ENCODE measurements at regions not wholly inside any gene's neighbourhood (a gene's known extent, or its start where the extent isn't known, plus 50 kb on each side); places are given as distances from the start of the nearest gene placed in this dataset.
A peak's percentile ranks its signal among the peaks of the same experiment; 100 is the strongest.

DNA sequence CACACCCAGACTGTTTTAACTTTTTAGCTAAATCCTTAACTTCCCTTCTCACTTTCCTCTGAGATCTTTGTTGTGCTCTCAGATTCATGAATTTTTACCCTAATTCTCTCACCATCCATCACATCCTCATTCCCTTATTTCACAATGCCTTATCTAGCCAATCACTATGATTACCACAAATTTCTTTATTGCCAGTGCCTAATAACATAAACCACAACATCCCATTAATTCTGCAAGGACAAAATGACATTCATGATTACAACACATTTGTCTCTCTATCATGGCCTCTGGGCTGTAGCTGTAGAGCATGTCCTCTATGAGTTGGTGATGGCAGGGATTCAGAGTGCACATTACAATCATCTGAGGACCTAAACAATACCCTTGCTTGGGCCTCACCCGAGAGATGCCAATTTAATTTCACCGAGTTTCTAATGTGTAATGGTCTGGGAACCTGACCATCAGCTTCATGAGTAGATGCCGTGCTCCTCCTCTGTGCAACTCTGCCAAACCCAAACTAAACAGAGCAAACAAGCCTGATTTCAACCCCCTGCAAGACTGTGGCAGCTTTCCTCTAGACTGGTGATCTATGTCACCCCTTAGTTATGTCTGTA lies 99.3 kb downstream of the SPTSSA start:
- peaks cover 0 to 10% (median 3%) of the 10 kb centered on the region in 3 donors for H3K27me3 Mint-ChIP-seq (ENCODE audit: low read depth in 3 of 3)
- no peak overlapping the region for H3K27ac Mint-ChIP-seq
- peaks cover 0 to 4% (median 0%) of the 10 kb centered on the region in 3 donors for H3K36me3 Mint-ChIP-seq
- H3K4me1 Mint-ChIP-seq: no peaks in the 10 kb centered on the region
- H3K9me3 Mint-ChIP-seq: no peaks in the 10 kb centered on the region
- no peak overlapping the region for H3K4me3 Mint-ChIP-seq
- DNase-seq: no peak

DNA sequence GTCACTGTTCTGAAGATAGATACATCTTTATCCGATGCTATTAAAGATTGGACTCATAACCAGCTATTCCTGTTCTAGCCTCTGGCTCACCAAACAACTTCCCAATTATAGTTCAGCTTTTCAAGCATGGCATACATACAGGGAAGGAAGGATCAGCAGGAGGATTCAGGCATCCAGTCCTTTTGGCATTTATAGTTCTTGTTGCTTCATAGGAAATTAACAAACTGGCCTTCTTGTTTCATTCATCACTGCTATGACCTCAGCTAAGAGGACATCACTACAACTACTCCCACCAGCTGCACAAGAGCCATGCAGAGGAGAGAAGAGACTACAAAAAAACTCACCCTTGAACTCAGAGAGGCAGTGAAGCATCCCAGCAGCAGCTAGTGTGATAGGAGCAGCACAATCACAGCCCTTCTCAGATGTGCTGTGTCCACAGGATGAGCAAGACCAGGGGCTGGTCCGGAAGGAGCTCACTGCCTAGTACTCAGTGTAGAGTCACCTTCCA lies 100.5 kb downstream of the SPTSSA start:
- Mint-ChIP-seq H3K4me1 (no peaks in the 10 kb centered on the region), H3K27ac (no peak overlapping the region), H3K36me3 (peaks cover 0 to 4% (median 0%) of the 10 kb centered on the region in 3 donors), H3K4me3 (no peak overlapping the region), H3K27me3 (ENCODE audit: low read depth in 3 of 3) (peaks cover 0 to 10% (median 3%) of the 10 kb centered on the region in 3 donors), H3K9me3 (no peaks in the 10 kb centered on the region)
- no peak for DNase-seq

DNA sequence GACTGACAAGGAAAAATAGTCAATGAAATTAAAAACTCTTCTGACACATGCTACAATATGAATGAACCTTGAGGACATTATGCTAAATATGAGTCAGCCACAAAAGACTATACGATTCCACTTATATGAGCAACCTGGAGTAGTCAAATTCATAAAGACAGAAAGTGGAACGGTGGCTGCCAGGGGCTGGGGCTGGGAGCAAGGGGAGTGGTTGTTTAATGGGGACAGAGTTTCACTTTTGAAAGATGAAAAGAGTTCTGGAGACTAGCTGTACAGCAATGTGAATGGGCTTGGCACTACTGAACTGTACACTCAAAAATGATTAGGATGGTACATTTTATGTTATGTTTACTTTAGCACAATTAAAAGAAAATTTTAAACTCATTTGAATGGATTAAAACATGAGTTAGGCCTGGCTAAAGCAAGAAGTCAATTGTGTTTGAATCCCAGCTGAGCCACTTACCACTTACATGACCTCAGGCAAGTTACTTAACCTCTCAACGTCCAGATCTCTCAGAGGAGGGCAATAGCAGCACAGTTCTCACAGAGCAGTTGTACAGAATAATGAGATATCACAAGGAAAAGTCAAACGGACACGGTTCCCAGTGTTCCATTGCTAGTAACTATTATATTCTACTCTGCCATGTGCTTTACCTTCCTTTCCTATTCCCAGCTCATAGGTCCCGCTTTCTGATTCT lies 102.5 kb downstream of the SPTSSA start:
- peak overlapping the region in 1 of 6 donors; percentile 9 for H3K27ac Mint-ChIP-seq
- no peak overlapping the region for H3K4me3 Mint-ChIP-seq
- no peak for DNase-seq
- H3K36me3 Mint-ChIP-seq: peaks cover 0 to 4% (median 0%) of the 10 kb centered on the region in 3 donors
- H3K27me3 Mint-ChIP-seq (ENCODE audit: low read depth in 3 of 3): peaks cover 0 to 10% (median 3%) of the 10 kb centered on the region in 3 donors
- H3K4me1 Mint-ChIP-seq: no peaks in the 10 kb centered on the region
- H3K9me3 Mint-ChIP-seq: no peaks in the 10 kb centered on the region

DNA sequence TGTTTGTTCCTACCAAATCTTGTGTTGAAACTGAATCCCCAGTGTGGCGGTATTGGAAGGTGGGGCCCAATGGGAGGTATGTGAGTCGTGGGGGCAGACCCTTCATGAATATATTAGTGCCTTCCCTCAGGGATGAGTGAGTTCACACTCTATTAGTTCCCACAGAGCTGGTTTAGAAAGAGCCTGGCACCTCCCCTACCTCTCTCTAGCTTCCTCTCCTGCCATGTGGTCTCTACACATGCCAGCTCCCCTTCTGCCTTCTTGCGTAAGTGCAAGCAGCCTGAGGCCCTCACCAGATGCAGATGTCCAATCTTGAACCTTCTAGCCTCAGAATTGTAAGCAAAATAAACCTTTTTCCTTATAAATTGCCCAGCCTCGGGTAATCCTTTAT lies 105.8 kb downstream of the SPTSSA start:
- Mint-ChIP-seq H3K4me3 (no peak overlapping the region), H3K4me1 (no peaks in the 10 kb centered on the region), H3K27ac (no peak overlapping the region), H3K36me3 (no peaks in the 10 kb centered on the region), H3K27me3 (ENCODE audit: low read depth in 3 of 3) (no peaks in the 10 kb centered on the region), H3K9me3 (no peaks in the 10 kb centered on the region)
- DNase-seq: no peak

DNA sequence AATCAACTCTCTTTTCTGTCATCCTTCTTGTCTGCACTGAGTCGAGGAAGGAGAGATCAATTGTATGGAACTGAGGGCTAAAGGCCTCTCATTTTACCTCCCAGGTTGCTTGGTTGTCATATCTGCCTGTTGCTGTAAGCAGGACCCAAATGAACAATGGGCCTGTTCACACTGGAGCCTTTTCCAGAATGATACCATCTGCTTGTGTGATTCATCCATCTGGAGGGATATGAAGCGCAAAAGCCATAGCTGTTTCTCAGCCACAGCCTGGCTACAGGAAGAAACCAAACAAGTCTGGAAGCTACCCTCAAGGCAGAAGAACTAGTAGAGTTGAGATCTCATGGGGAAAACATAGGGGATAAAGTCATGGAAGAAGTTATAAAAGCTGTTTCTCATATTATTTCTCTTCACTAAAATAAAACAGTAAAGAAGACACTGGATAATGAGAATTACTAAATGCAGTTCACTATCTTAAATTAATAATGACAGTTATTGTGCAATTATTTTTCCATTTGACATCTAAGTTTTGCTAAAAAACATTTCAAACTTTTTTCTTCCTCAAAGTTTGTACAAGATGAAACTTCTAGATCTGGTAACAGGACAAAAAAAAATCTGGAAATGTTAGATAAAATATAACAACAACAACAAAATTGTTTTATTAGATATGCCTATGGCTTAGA lies 106.3 kb downstream of the SPTSSA start:
- Mint-ChIP-seq H3K4me1 (no peaks in the 10 kb centered on the region), H3K36me3 (no peaks in the 10 kb centered on the region)

DNA sequence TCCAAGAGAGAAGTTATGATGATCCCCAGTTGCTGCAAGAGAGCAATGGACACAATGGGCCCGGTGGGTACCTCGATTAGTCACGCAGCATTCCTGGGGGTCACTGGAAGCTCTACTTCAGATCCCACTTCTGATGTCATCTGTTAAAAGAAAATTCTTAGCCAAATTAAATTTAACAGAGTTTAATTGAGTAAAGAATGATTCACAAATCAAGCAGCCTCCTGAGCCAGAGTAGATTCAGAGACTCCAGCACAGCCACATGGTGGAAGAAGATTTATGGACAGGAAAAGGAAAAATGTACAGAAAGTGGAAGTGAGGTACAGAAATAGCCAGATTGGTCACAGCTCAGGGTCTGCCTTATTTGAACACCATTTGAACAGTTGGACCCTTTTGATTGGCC lies 107.5 kb downstream of the SPTSSA start:
- no peaks in the 10 kb centered on the region for H3K36me3 Mint-ChIP-seq
- no peak for DNase-seq
- no peaks in the 10 kb centered on the region for H3K4me1 Mint-ChIP-seq
- H3K4me3 Mint-ChIP-seq: no peak overlapping the region
- no peaks in the 10 kb centered on the region for H3K27me3 Mint-ChIP-seq (ENCODE audit: low read depth in 3 of 3)
- H3K27ac Mint-ChIP-seq: no peak overlapping the region
- H3K9me3 Mint-ChIP-seq: no peaks in the 10 kb centered on the region

More for the DNA sequence above, 106.3 kb downstream of the SPTSSA start:
- Mint-ChIP-seq H3K27ac (no peak overlapping the region), H3K9me3 (no peaks in the 10 kb centered on the region), H3K4me3 (no peak overlapping the region), H3K27me3 (ENCODE audit: low read depth in 3 of 3) (no peaks in the 10 kb centered on the region)
- no peak for DNase-seq

DNA sequence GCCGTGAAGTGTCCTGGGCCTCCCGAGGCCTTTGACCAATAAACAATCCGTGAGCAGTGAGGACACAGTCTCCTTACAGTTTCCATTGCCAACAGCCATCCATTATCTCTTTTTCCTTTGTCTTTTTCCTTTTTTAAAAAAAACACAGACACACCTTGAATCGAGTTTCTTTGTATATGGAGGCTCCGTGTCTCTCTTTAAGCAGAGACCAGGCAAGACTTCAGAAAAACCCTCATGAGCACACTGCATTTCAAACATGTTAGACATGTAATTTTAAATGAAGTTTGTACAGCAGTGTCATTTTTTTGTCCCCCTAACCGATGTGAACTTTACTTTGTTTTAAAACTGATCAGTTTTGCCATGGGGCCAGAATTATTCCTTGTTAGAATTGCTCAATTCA lies 111.1 kb downstream of the SPTSSA start:
- Mint-ChIP-seq H3K36me3 (no peaks in the 10 kb centered on the region), H3K4me1 (no peaks in the 10 kb centered on the region), H3K9me3 (no peaks in the 10 kb centered on the region), H3K27ac (no peak overlapping the region), H3K27me3 (ENCODE audit: low read depth in 3 of 3) (peaks cover 0 to 2% (median 0%) of the 10 kb centered on the region in 3 donors), H3K4me3 (no peak overlapping the region)
- no peak for DNase-seq

DNA sequence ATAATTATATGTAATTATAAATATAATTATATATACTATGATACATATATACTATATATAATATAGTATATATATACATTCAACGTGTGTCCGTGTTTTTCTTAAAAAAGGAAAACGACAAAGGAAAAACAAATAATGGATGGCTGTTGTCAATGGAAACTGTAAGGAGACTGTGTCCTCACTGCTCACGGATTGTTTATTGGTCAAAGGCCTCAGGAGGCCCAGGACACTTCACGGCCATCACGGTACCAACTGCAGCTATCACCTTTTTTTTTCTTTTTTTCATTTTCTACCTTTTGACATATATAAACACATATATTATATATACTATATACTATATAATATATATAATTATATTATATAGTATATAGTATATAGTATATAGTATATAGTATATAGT lies 113.4 kb downstream of the SPTSSA start:
- no peaks in the 10 kb centered on the region for H3K36me3 Mint-ChIP-seq
- H3K4me1 Mint-ChIP-seq: no peaks in the 10 kb centered on the region
- peaks cover 0 to 2% (median 0%) of the 10 kb centered on the region in 3 donors for H3K27me3 Mint-ChIP-seq (ENCODE audit: low read depth in 3 of 3)
- H3K27ac Mint-ChIP-seq: no peak overlapping the region
- DNase-seq: no peak
- H3K9me3 Mint-ChIP-seq: no peaks in the 10 kb centered on the region
- no peak overlapping the region for H3K4me3 Mint-ChIP-seq

DNA sequence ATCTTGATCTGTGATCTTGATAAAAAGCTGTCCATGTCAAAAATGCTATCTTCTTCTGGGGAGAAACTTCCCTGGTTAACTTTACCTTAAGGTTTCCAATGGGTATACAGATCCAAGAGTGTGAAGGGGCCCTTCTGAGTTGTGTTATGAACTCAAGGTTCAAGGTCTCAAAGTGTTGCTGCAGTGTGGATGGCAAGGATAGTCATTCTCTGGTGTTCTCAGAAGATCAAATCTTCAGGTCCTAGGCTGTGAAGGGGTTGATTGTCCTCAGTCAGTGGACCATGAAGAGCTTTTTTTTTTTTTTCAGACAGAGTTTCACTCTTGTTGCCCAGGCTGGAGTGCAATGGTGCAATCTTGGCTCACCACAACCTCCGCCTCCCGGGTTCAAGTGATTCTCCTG lies 114.4 kb downstream of the SPTSSA start:
- DNase-seq: no peak
- H3K4me3 Mint-ChIP-seq: no peak overlapping the region
- H3K27me3 Mint-ChIP-seq (ENCODE audit: low read depth in 3 of 3): peaks cover 0 to 2% (median 2%) of the 10 kb centered on the region in 3 donors
- no peaks in the 10 kb centered on the region for H3K36me3 Mint-ChIP-seq
- no peaks in the 10 kb centered on the region for H3K9me3 Mint-ChIP-seq
- no peak overlapping the region for H3K27ac Mint-ChIP-seq
- no peaks in the 10 kb centered on the region for H3K4me1 Mint-ChIP-seq

DNA sequence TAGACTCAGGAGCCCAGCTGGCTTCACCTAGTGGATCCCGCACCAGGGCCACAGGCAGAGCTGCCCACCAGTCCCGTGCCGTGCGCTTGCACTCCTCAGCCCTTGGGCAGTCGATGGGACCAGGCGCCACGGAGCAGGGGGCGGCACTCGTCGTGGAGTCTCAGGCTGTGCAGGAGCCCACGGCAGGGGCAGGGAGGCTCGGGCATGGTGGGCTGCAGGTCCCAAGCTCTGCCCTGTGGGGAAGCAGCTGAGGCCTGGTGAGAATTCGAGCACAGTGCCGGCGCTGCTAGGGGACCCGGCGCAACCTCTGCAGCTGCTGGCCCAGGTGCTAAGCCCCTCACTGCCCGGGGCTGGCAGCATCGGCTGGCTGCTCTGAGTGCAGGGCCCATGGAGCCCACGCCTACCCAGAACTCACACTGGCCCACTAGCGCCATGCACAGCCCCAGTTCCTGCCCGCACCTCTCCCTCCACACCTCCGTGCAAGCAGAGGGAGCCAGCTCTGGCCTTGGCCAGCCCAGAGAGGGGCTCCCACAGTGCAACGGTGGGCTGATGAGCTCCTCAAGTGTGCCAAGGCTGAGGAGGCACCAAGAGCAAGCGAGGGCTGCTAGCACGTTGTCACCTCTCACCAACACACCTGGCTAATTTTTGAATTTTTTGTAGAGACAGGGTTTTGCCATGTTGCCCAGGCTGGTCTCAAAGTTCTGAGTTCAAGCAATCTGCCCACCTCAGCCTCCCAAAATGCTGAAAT lies 116.1 kb downstream of the SPTSSA start:
- Mint-ChIP-seq H3K27me3 (ENCODE audit: low read depth in 3 of 3) (peaks cover 0 to 2% (median 2%) of the 10 kb centered on the region in 3 donors), H3K4me1 (no peaks in the 10 kb centered on the region), H3K4me3 (no peak overlapping the region), H3K27ac (no peak overlapping the region), H3K36me3 (no peaks in the 10 kb centered on the region), H3K9me3 (no peaks in the 10 kb centered on the region)
- DNase-seq: no peak

DNA sequence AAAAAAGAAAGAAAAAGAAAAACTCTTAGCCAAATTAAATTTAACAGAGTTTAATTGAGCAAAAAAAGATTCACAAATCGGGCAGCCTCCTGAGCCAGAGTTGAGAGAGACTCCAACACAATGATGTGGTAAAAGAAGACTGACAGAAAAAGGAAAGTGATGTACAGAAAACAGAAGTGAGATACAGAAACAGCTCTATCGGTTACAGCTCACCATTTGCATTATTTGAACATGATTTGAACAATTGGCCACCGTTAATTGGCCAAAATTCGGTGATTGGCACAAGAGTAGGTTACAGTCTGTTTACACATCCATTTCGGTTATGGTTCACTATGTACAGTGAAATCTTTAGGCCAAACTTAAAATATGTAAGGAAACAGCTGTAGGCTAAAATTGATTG lies 117.7 kb downstream of the SPTSSA start:
- H3K27ac Mint-ChIP-seq: no peak overlapping the region
- H3K27me3 Mint-ChIP-seq (ENCODE audit: low read depth in 3 of 3): peaks cover 0 to 2% (median 2%) of the 10 kb centered on the region in 3 donors
- DNase-seq: no peak
- no peaks in the 10 kb centered on the region for H3K9me3 Mint-ChIP-seq
- no peaks in the 10 kb centered on the region for H3K4me1 Mint-ChIP-seq
- no peaks in the 10 kb centered on the region for H3K36me3 Mint-ChIP-seq
- no peak overlapping the region for H3K4me3 Mint-ChIP-seq

DNA sequence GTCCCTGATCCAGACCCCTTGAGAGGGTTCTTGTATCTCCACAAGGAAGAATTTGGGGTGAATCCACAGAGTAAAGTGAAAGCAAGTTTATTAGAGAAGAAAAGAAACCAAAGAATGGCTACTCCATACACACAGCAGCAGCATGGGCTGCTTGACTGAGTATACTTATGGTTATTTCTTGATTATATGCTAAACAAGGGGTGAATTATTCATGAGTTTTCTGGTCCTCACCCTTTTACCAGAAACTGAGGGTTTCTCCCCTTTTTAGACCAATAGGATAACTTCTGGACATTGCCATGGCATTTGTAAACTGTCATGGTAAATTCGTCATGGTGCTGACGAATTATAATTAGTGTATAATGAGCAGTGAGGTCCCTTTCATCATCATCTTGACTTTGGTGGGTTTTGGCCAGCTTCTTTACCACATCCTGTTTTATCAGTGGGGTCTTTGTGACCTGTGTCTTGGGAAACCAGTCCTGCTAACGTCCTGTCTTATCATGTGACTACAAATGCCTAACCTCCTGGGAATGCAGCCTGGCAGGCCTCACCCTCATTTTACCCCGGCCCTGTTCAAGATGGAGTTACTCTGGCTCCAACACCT lies 121.9 kb downstream of the SPTSSA start:
- no peaks in the 10 kb centered on the region for H3K4me1 Mint-ChIP-seq
- no peaks in the 10 kb centered on the region for H3K9me3 Mint-ChIP-seq
- no peak for DNase-seq
- no peak overlapping the region for H3K4me3 Mint-ChIP-seq
- H3K36me3 Mint-ChIP-seq: no peaks in the 10 kb centered on the region
- H3K27me3 Mint-ChIP-seq (ENCODE audit: low read depth in 3 of 3): peaks cover 0 to 2% (median 2%) of the 10 kb centered on the region in 3 donors
- no peak overlapping the region for H3K27ac Mint-ChIP-seq

DNA sequence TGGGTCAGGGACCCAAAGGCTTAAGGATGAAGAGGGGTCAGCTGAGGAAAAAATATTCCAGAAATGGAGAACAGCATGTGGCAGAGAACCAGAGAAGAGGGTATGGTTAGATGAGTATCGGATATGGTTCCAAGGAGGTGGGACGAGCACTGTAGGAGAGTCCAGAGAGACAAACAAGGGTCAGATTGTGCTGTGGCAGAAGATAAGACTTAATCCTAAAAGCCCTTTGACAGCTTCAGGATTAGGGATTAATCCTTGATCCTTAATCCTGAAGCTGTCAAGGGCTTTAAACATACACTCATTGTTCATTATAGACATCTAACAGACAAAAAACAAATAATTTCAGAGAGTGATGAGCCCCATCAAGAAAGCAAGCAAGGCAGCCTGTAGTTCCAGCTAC lies 124.0 kb downstream of the SPTSSA start:
- peaks cover 0 to 2% (median 0%) of the 10 kb centered on the region in 3 donors for H3K27me3 Mint-ChIP-seq (ENCODE audit: low read depth in 3 of 3)
- H3K36me3 Mint-ChIP-seq: no peaks in the 10 kb centered on the region
- H3K4me3 Mint-ChIP-seq: no peak overlapping the region
- peak overlapping the region in 1 of 6 donors; percentile 5 for H3K27ac Mint-ChIP-seq
- H3K9me3 Mint-ChIP-seq: no peaks in the 10 kb centered on the region
- H3K4me1 Mint-ChIP-seq: no peaks in the 10 kb centered on the region
- DNase-seq: no peak
